ENCODE measurements at regions not wholly inside any gene's neighbourhood (a gene's known extent, or its start where the extent isn't known, plus 50 kb on each side); places are given as distances from the start of the nearest gene placed in this dataset.

GRCh38 chr3:65251375-65251774 lies 563.6 kb upstream of the ADAMTS9 start:
- H3K27me3 Mint-ChIP-seq = peaks cover 21% of the 10 kb centered on the region
- no peak overlapping the region for H3K4me3 Mint-ChIP-seq
- peaks cover 5% of the 10 kb centered on the region for H3K4me1 Mint-ChIP-seq (ENCODE audit: unreplicated experiment)
- no peak for DNase-seq (ENCODE audit: extremely low spot score, unreplicated experiment)
- peaks cover 6% of the 10 kb centered on the region for H3K36me3 Mint-ChIP-seq
- H3K27ac Mint-ChIP-seq = no peak overlapping the region
- H3K9me3 Mint-ChIP-seq = peaks cover 25% of the 10 kb centered on the region
- TF ChIP-seq CTCF (conservative IDR thresholded peaks at IDR 0.05) = no peak

- Mint-ChIP-seq H3K4me1 (ENCODE audit: unreplicated experiment) (peaks cover 15% of the 10 kb centered on the region), H3K4me3 (peak overlapping the region; percentile 13), H3K27me3 (peaks cover 17% of the 10 kb centered on the region), H3K27ac (no peak overlapping the region), H3K36me3 (no peaks in the 10 kb centered on the region), H3K9me3 (peaks cover 14% of the 10 kb centered on the region)
- no peak for TF ChIP-seq CTCF (conservative IDR thresholded peaks at IDR 0.05)
- DNase-seq (ENCODE audit: extremely low spot score, unreplicated experiment) = no peak
Measured at GRCh38 chr3:65246561-65246960, 558.8 kb upstream of the ADAMTS9 start.

GRCh38 chr3:65245133-65246063 lies 557.6 kb upstream of the ADAMTS9 start:
- Mint-ChIP-seq H3K27me3 (peaks cover 16% of the 10 kb centered on the region), H3K9me3 (peaks cover 11% of the 10 kb centered on the region), H3K4me1 (ENCODE audit: unreplicated experiment) (peaks cover 15% of the 10 kb centered on the region), H3K27ac (no peak overlapping the region), H3K4me3 (no peak overlapping the region), H3K36me3 (no peaks in the 10 kb centered on the region)
- no peak for DNase-seq (ENCODE audit: extremely low spot score, unreplicated experiment)
- TF ChIP-seq CTCF (conservative IDR thresholded peaks at IDR 0.05) = peak; percentile 62

GRCh38 chr3:65240366-65240765 lies 552.6 kb upstream of the ADAMTS9 start:
- peaks cover under 1% of the 10 kb centered on the region for H3K4me1 Mint-ChIP-seq (ENCODE audit: unreplicated experiment)
- TF ChIP-seq CTCF (conservative IDR thresholded peaks at IDR 0.05) = no peak
- H3K4me3 Mint-ChIP-seq = no peak overlapping the region
- no peak for DNase-seq (ENCODE audit: extremely low spot score, unreplicated experiment)
- H3K36me3 Mint-ChIP-seq = no peaks in the 10 kb centered on the region
- H3K27me3 Mint-ChIP-seq = peaks cover 6% of the 10 kb centered on the region
- H3K9me3 Mint-ChIP-seq = peaks cover 10% of the 10 kb centered on the region
- no peak overlapping the region for H3K27ac Mint-ChIP-seq

- no peak overlapping the region for H3K4me3 Mint-ChIP-seq
Measured at GRCh38 chr3:65238652-65239051, 550.9 kb upstream of the ADAMTS9 start.

More at GRCh38 chr3:65238652-65239051, 550.9 kb upstream of the ADAMTS9 start:
- no peak overlapping the region for H3K27ac Mint-ChIP-seq
- DNase-seq (ENCODE audit: extremely low spot score, unreplicated experiment) = no peak
- H3K27me3 Mint-ChIP-seq = peaks cover 6% of the 10 kb centered on the region
- H3K4me1 Mint-ChIP-seq (ENCODE audit: unreplicated experiment) = no peaks in the 10 kb centered on the region
- no peaks in the 10 kb centered on the region for H3K36me3 Mint-ChIP-seq
- no peak for TF ChIP-seq CTCF (conservative IDR thresholded peaks at IDR 0.05)
- peaks cover 10% of the 10 kb centered on the region for H3K9me3 Mint-ChIP-seq
